ENCODE measurements at regions not wholly inside any gene's neighbourhood (a gene's known extent, or its start where the extent isn't known, plus 50 kb on each side); places are given as distances from the start of the nearest gene placed in this dataset.
A peak's percentile ranks its signal among the peaks of the same experiment; 100 is the strongest.
"Not testable (repeated sequence)": the region's sequence is repeated elsewhere in the genome, so short reads cannot be mapped to it uniquely, and the experiment has no call there.

GRCh38 chr1:187987236-187987776 is 1158.6 kb downstream of the PLA2G4A start:
- no peak for DNase-seq (ENCODE audit: extremely low read depth, low read depth)

GRCh38 chr1:187991944-187992343 is 1163.2 kb downstream of the PLA2G4A start:
- DNase-seq (ENCODE audit: extremely low read depth, low read depth), result no peak

GRCh38 chr1:187996780-187997179 is 1168.0 kb downstream of the PLA2G4A start:
- no peak for DNase-seq (ENCODE audit: extremely low read depth, low read depth)

GRCh38 chr1:187999973-188000372 is 1171.2 kb downstream of the PLA2G4A start:
- peak; percentile 16 for DNase-seq (ENCODE audit: extremely low read depth, low read depth)

GRCh38 chr1:188003687-188004086 is 1174.9 kb downstream of the PLA2G4A start:
- not testable (repeated sequence) for DNase-seq (ENCODE audit: extremely low read depth, low read depth)

GRCh38 chr1:188004849-188005248 is 1176.1 kb downstream of the PLA2G4A start:
- no peak for DNase-seq (ENCODE audit: extremely low read depth, low read depth)

GRCh38 chr1:188006354-188006753 is 1177.6 kb downstream of the PLA2G4A start:
- DNase-seq (ENCODE audit: extremely low read depth, low read depth), result no peak

GRCh38 chr1:188013222-188013849 is 1184.6 kb downstream of the PLA2G4A start:
- not testable (repeated sequence) for DNase-seq (ENCODE audit: extremely low read depth, low read depth)

- DNase-seq (ENCODE audit: extremely low read depth, low read depth), result no peak
Observed at GRCh38 chr1:188017921-188018320, 1189.2 kb downstream of the PLA2G4A start.

GRCh38 chr1:188022661-188023060 is 1193.9 kb downstream of the PLA2G4A start:
- DNase-seq (ENCODE audit: extremely low read depth, low read depth), result no peak

- DNase-seq (ENCODE audit: extremely low read depth, low read depth), result no peak
Observed at GRCh38 chr1:188023206-188023605, 1194.5 kb downstream of the PLA2G4A start.

- DNase-seq (ENCODE audit: extremely low read depth, low read depth), result peak; percentile 87
Observed at GRCh38 chr1:188027613-188028012, 1198.9 kb downstream of the PLA2G4A start.

GRCh38 chr1:188037572-188037971 is 1208.8 kb downstream of the PLA2G4A start:
- DNase-seq (ENCODE audit: extremely low read depth, low read depth), result not testable (repeated sequence)

GRCh38 chr1:188043536-188044245 is 1214.9 kb downstream of the PLA2G4A start:
- no peak for DNase-seq (ENCODE audit: extremely low read depth, low read depth)

- no peak for DNase-seq (ENCODE audit: extremely low read depth, low read depth)
Observed at GRCh38 chr1:188050250-188050649, 1221.5 kb downstream of the PLA2G4A start.

GRCh38 chr1:188056011-188056410 is 1227.3 kb downstream of the PLA2G4A start:
- no peak for DNase-seq (ENCODE audit: extremely low read depth, low read depth)

- DNase-seq (ENCODE audit: extremely low read depth, low read depth), result no peak
Observed at GRCh38 chr1:188058801-188059200, 1230.1 kb downstream of the PLA2G4A start.

- DNase-seq (ENCODE audit: extremely low read depth, low read depth), result no peak
Observed at GRCh38 chr1:188061881-188062280, 1233.1 kb downstream of the PLA2G4A start.

- DNase-seq (ENCODE audit: extremely low read depth, low read depth), result no peak
Observed at GRCh38 chr1:188062456-188062855, 1233.7 kb downstream of the PLA2G4A start.

- DNase-seq (ENCODE audit: extremely low read depth, low read depth), result no peak
Observed at GRCh38 chr1:188065917-188066316, 1237.2 kb downstream of the PLA2G4A start.

GRCh38 chr1:188070848-188071247 is 1242.1 kb downstream of the PLA2G4A start:
- DNase-seq (ENCODE audit: extremely low read depth, low read depth), result no peak

GRCh38 chr1:188089015-188089414 is 1260.3 kb downstream of the PLA2G4A start:
- DNase-seq (ENCODE audit: extremely low read depth, low read depth), result no peak
